PC-9 (cell line): ENCODE measurements at regions not wholly inside any gene's neighbourhood (a gene's known extent, or its start where the extent isn't known, plus 50 kb on each side); places are given as distances from the start of the nearest gene placed in this dataset.

Experiments used
- BruUV-seq: library from RNA; stranded (reverse); fragments of 400-500 nt; replicated peaks from 2 replicates; lab custom pipeline; 2021; lab: Mats Ljungman, UMichigan
- CTCF ChIA-PET: fragments of 300-600 bp; sonication (Branson Sonifier 250); formaldehyde crosslinking; loops from one replicate; lab custom pipeline; 2022; ENCODE audit warnings: antibody characterized with exemption; lab: Charles Lee
- POLR2A ChIA-PET: fragments of 300-600 bp; sonication (Branson Sonifier 250); formaldehyde crosslinking; loops from one replicate; lab custom pipeline; 2022; ENCODE audit warnings: antibody characterized with exemption; ENCODE audit not compliant: unreplicated experiment; lab: Charles Lee
- DNase-seq, 2 experiments: peaks; one replicate each; pipeline versions ENCODE4 v3.0.0 to v3.0.0-alpha.2; 2015 to 2022; ENCODE audit warnings: mixed read lengths in 1 of 2
- H2AFZ ChIP-seq: fragments of 200-600 bp; sonication (generic); 2 replicates; pipeline ENCODE4 v1.8.1; 2017; ENCODE audit warnings: antibody characterized with exemption
- H3F3A ChIP-seq: fragments of 200-600 bp; sonication (generic); 2 replicates; pipeline ENCODE4 v1.8.1; 2017; ENCODE audit warnings: antibody characterized with exemption, mild to moderate bottlenecking, low read depth; ENCODE audit not compliant: insufficient read depth
- H3K27ac ChIP-seq: fragments of 200-600 bp; sonication (generic); 2 replicates; pipeline ENCODE4 v1.6.1; 2016; ENCODE audit warnings: mixed run types
- H3K27me3 ChIP-seq: fragments of 200-600 bp; sonication (generic); 2 replicates; pipeline ENCODE4 v1.6.1; 2016; ENCODE audit warnings: low read depth, mixed run types; ENCODE audit not compliant: insufficient read depth
- H3K36me3 ChIP-seq: fragments of 200-600 bp; sonication (generic); 2 replicates; pipeline ENCODE4 v1.6.1; 2016; ENCODE audit warnings: low read depth, mixed run types
- H3K4me1 ChIP-seq: fragments of 200-600 bp; sonication (generic); replicated peaks from 2 replicates; pipeline ENCODE4 v1.6.1; 2016; ENCODE audit warnings: mixed run types; ENCODE audit not compliant: insufficient read depth
- H3K4me2 ChIP-seq: fragments of 200-600 bp; sonication (generic); 2 replicates; pipeline ENCODE4 v1.6.1; 2017; ENCODE audit warnings: mixed run types
- H3K4me3 ChIP-seq: fragments of 200-600 bp; sonication (generic); 2 replicates; pipeline ENCODE4 v1.6.1; 2016; ENCODE audit warnings: mixed run types
- H3K79me2 ChIP-seq: fragments of 200-600 bp; sonication (generic); 2 replicates; pipeline ENCODE4 v1.6.1; 2017; ENCODE audit warnings: low read depth, mixed run types
- H3K9me2 ChIP-seq: fragments of 200-600 bp; sonication (generic); 2 replicates; pipeline ENCODE4 v1.8.1; 2017; ENCODE audit warnings: mild to moderate bottlenecking; ENCODE audit not compliant: insufficient read depth
- H3K9me3 ChIP-seq: fragments of 200-600 bp; sonication (generic); 2 replicates; pipeline ENCODE4 v1.8.1; 2016; ENCODE audit warnings: low read depth; ENCODE audit not compliant: insufficient read depth
- H4K20me1 ChIP-seq: fragments of 200-600 bp; sonication (generic); 2 replicates; pipeline ENCODE4 v1.8.1; 2017; ENCODE audit not compliant: insufficient read depth
- EZH2 ChIP-seq: fragments of 200-600 bp; sonication (generic); IDR thresholded peaks from 2 replicates; pipeline ENCODE4 v1.8.0; 2017; ENCODE audit warnings: antibody characterized with exemption, low read depth
- intact Hi-C: fragments of 100-400 bp; cut with micrococcal nuclease; formaldehyde crosslinking; loops from one replicate; pipeline ENCODE4 v1.10.0; 2022; ENCODE audit not compliant: unreplicated experiment
- TF ChIP-seq, protein P1 (sequence below): fragments of 200-600 bp; sonication (generic); conservative IDR thresholded peaks from 2 replicates; pipeline ENCODE4 v1.6.1; 2017; ENCODE audit warnings: mixed run types, antibody characterized with exemption, mild to moderate bottlenecking, moderate library complexity

DNA sequence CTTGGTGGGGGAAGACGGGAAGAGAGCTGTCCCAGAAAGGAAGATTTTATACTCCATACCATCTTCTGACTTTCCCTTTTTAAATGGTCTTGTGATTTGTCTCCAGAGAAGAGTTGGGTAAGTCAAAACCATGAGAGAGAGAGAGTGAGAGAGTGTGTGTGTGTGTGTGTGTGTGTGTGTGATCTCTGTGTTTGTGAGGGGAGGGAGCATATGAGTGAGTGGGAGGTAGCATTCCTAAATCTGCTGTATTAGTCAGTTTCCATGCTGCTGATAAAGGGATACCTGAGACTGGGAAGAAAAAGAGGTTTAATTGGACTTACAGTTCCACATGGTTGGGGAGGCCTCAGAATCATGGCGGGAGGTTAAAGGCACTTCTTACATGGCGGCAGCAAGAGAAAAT, 102.0 kb upstream of the VANGL1 start:
- no peaks in the 10 kb centered on the region for H3K79me2 ChIP-seq
- TF ChIP-seq, protein P1, sequence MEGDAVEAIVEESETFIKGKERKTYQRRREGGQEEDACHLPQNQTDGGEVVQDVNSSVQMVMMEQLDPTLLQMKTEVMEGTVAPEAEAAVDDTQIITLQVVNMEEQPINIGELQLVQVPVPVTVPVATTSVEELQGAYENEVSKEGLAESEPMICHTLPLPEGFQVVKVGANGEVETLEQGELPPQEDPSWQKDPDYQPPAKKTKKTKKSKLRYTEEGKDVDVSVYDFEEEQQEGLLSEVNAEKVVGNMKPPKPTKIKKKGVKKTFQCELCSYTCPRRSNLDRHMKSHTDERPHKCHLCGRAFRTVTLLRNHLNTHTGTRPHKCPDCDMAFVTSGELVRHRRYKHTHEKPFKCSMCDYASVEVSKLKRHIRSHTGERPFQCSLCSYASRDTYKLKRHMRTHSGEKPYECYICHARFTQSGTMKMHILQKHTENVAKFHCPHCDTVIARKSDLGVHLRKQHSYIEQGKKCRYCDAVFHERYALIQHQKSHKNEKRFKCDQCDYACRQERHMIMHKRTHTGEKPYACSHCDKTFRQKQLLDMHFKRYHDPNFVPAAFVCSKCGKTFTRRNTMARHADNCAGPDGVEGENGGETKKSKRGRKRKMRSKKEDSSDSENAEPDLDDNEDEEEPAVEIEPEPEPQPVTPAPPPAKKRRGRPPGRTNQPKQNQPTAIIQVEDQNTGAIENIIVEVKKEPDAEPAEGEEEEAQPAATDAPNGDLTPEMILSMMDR = no peak
- no peak for TF ChIP-seq EZH2
- H4K20me1 ChIP-seq = no peaks in the 10 kb centered on the region
- H3K27ac ChIP-seq = no peak overlapping the region
- peaks cover 2% of the 10 kb centered on the region for H3F3A ChIP-seq
- no peak overlapping the region for H3K4me3 ChIP-seq
- no TSS peak for BruUV-seq
- peaks cover 3% of the 10 kb centered on the region; the same call in 1 of the 2 replicates for H3K9me3 ChIP-seq
- H3K9me2 ChIP-seq = no peaks in the 10 kb centered on the region; the same call in 1 of the 2 replicates
- no peak overlapping the region for H3K4me2 ChIP-seq
- CTCF ChIA-PET = no interaction called here
- intact Hi-C loops = no loop called here
- H3K4me1 ChIP-seq = peaks cover 8% of the 10 kb centered on the region
- no peaks in the 10 kb centered on the region for H3K27me3 ChIP-seq
- POLR2A ChIA-PET = no interaction called here
- no peak for DNase-seq
- no peaks in the 10 kb centered on the region for H3K36me3 ChIP-seq
- H2AFZ ChIP-seq = no peak overlapping the region

DNA sequence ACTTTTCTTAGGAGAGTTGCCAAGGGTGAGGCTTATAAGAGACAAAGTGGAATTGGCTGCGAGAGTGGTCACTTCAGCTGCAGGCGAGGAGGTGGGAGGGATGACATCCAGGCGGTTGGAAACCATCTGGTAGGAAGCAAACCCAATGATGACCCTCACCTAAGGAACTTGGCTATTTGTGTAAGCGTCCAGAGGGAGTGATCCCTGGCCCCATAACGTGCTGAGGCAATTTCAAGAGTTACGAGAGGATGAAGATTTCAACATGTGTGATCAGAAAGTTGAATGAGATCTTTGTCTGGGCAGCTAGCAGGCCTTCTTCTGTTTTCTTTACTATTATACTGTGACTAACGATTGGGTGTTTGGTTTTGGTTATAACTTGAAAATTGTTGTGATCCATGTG, 102.7 kb upstream of the VANGL1 start:
- Histone ChIP-seq H3K36me3 (no peaks in the 10 kb centered on the region), H3K4me1 (0 out of 2 replicates have a peak, but pooled peaks cover 3% of the 10 kb centered on the region), H2AFZ (no peak overlapping the region), H3K27ac (no peak overlapping the region), H3K27me3 (no peaks in the 10 kb centered on the region), H3K4me3 (no peak overlapping the region), H4K20me1 (no peaks in the 10 kb centered on the region), H3K9me3 (peaks cover 3% of the 10 kb centered on the region; the same call in 1 of the 2 replicates), H3K9me2 (no peaks in the 10 kb centered on the region; the same call in 1 of the 2 replicates), H3F3A (no peaks in the 10 kb centered on the region), H3K4me2 (no peak overlapping the region), H3K79me2 (no peaks in the 10 kb centered on the region)
- no peak for TF ChIP-seq EZH2
- TF ChIP-seq, protein P1 = no peak
- no TSS peak for BruUV-seq
- ChIA-PET POLR2A (no interaction called here), CTCF (no interaction called here)
- no peak for DNase-seq
- intact Hi-C loops = no loop called here

DNA sequence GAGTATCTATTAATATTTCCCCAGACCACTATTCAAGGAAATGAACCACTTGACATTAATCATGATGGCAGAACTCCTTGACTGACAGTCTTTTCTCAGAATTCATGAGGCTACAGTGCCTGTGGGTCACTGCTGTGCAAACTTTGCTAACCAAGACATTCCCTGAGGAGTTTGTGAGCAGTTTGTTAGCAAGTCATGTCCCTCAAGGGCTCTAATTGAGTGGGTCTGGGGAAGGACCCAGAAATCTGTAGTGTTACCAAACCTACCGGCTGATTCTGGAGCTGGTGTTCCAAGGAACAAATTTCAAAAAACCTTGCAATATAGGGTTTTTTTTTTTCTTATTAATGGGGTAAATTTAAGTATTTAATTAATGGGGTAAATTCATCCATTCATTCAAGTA, 103.2 kb upstream of the VANGL1 start:
- H4K20me1 ChIP-seq = no peaks in the 10 kb centered on the region
- H3K9me3 ChIP-seq = no peaks in the 10 kb centered on the region; the same call in 1 of the 2 replicates
- POLR2A ChIA-PET = no interaction called here
- TF ChIP-seq EZH2 = no peak
- TF ChIP-seq, protein P1 = no peak
- H3K36me3 ChIP-seq = no peaks in the 10 kb centered on the region
- DNase-seq = no peak
- no peaks in the 10 kb centered on the region for H3F3A ChIP-seq
- no peaks in the 10 kb centered on the region for H3K27me3 ChIP-seq
- no peak overlapping the region for H2AFZ ChIP-seq
- no TSS peak for BruUV-seq
- no peaks in the 10 kb centered on the region; the same call in 1 of the 2 replicates for H3K9me2 ChIP-seq
- H3K4me2 ChIP-seq = no peak overlapping the region
- no peaks in the 10 kb centered on the region for H3K79me2 ChIP-seq
- H3K4me1 ChIP-seq = no peaks in the 10 kb centered on the region
- H3K27ac ChIP-seq = no peak overlapping the region
- CTCF ChIA-PET = no interaction called here
- H3K4me3 ChIP-seq = no peak overlapping the region
- intact Hi-C loops = no loop called here
